H9 (cell line): ENCODE measurements at regions not wholly inside any gene's neighbourhood (a gene's known extent, or its start where the extent isn't known, plus 50 kb on each side); places are given as distances from the start of the nearest gene placed in this dataset.

Experiments
- DNase-seq: peaks from one replicate; pipeline ENCODE4 v3.0.0-alpha.2; 2017
- H2AFZ ChIP-seq: one replicate; pipeline ENCODE4 v1.6.1; 2013; ENCODE audit warnings: mild to moderate bottlenecking, low read length, control low read depth, moderate library complexity
- H2AK5ac ChIP-seq: 2 replicates; pipeline ENCODE4 v1.6.1; 2013; ENCODE audit warnings: low read length, control low read depth, mixed read lengths; ENCODE audit not compliant: insufficient read length
- H2BK120ac ChIP-seq: one replicate; pipeline ENCODE4 v1.6.1; 2013; ENCODE audit warnings: low read depth, mild to moderate bottlenecking, low read length, control low read depth, inconsistent platforms; ENCODE audit not compliant: poor library complexity, severe bottlenecking
- H2BK12ac ChIP-seq: 2 replicates; pipeline ENCODE4 v1.6.1; 2013; ENCODE audit warnings: low read length, control low read depth, mixed read lengths, low read depth; ENCODE audit not compliant: insufficient read length
- H2BK15ac ChIP-seq: 2 replicates; pipeline ENCODE4 v1.6.1; 2013; ENCODE audit warnings: low read depth, low read length, control low read depth
- H2BK20ac ChIP-seq: one replicate; pipeline ENCODE4 v1.6.1; 2013; ENCODE audit warnings: low read depth, mild to moderate bottlenecking, low read length, control low read depth, inconsistent platforms; ENCODE audit not compliant: poor library complexity, severe bottlenecking
- H2BK5ac ChIP-seq: 2 replicates; pipeline ENCODE4 v1.6.1; 2013; ENCODE audit warnings: low read length, control low read depth, mixed read lengths; ENCODE audit not compliant: insufficient read length
- H3K14ac ChIP-seq: 2 replicates; pipeline ENCODE4 v1.6.1; 2013; ENCODE audit warnings: low read length, control low read depth; ENCODE audit not compliant: insufficient read depth
- H3K18ac ChIP-seq: 2 replicates; pipeline ENCODE4 v1.6.1; 2013; ENCODE audit warnings: low read depth, mild to moderate bottlenecking, mixed read lengths, low read length, control low read depth; ENCODE audit not compliant: insufficient read length
- H3K23ac ChIP-seq: 2 replicates; pipeline ENCODE4 v1.6.1; 2013; ENCODE audit warnings: low read length, control low read depth, mixed read lengths, low read depth; ENCODE audit not compliant: insufficient read length
- H3K23me2 ChIP-seq: 2 replicates; pipeline ENCODE4 v1.6.1; 2013; ENCODE audit warnings: low read depth, mild to moderate bottlenecking, mixed read lengths, low read length, control low read depth; ENCODE audit not compliant: insufficient read length, poor library complexity, severe bottlenecking
- H3K27ac ChIP-seq: 2 replicates; pipeline ENCODE4 v1.5.1; 2013; ENCODE audit warnings: low read length, control low read depth, mixed read lengths, low read depth; ENCODE audit not compliant: insufficient read length
- H3K27me3 ChIP-seq: 2 replicates; pipeline ENCODE4 v1.6.1; 2013; ENCODE audit warnings: low read length, control low read depth, inconsistent platforms; ENCODE audit not compliant: insufficient read depth
- H3K4ac ChIP-seq: 2 replicates; pipeline ENCODE4 v1.6.1; 2013; ENCODE audit warnings: low read depth, mild to moderate bottlenecking, control low read depth, inconsistent platforms, low read length, moderate library complexity
- H3K4me1 ChIP-seq: 2 replicates; pipeline ENCODE4 v1.6.1; 2013; ENCODE audit warnings: low read length, control low read depth, inconsistent platforms; ENCODE audit not compliant: insufficient read depth
- H3K4me2 ChIP-seq: 2 replicates; pipeline ENCODE4 v1.6.1; 2013; ENCODE audit warnings: low read length, control low read depth, mixed read lengths; ENCODE audit not compliant: insufficient read length, insufficient read depth
- H3K56ac ChIP-seq: 2 replicates; pipeline ENCODE4 v1.6.1; 2013; ENCODE audit warnings: low read depth, mild to moderate bottlenecking, mixed read lengths, low read length, control low read depth; ENCODE audit not compliant: insufficient read length
- H3K79me1 ChIP-seq: 2 replicates; pipeline ENCODE4 v1.6.1; 2013; ENCODE audit warnings: low read depth, mild to moderate bottlenecking, moderate library complexity, low read length, control low read depth, inconsistent platforms; ENCODE audit not compliant: insufficient read depth, poor library complexity, severe bottlenecking
- H3K79me2 ChIP-seq: 2 replicates; pipeline ENCODE4 v1.6.1; 2013; ENCODE audit warnings: low read length, control low read depth, inconsistent platforms; ENCODE audit not compliant: insufficient read depth
- H3K9ac ChIP-seq: 2 replicates; pipeline ENCODE4 v1.6.1; 2013; ENCODE audit warnings: low read length, control low read depth, mixed read lengths; ENCODE audit not compliant: insufficient read length; ENCODE audit errors: extremely low read depth
- H3K9me3 ChIP-seq: one replicate; pipeline ENCODE4 v1.6.1; 2013; ENCODE audit warnings: low read depth, low read length, inconsistent platforms; ENCODE audit not compliant: control insufficient read depth
- H3T11ph ChIP-seq: one replicate; pipeline ENCODE4 v1.6.1; 2013; ENCODE audit warnings: mild to moderate bottlenecking, low read length, control low read depth, inconsistent platforms
- H4K20me1 ChIP-seq: one replicate; pipeline ENCODE4 v1.6.1; 2013; ENCODE audit not compliant: control insufficient read depth, insufficient read length, insufficient read depth
- H4K5ac ChIP-seq: 2 replicates; pipeline ENCODE4 v1.6.1; 2013; ENCODE audit warnings: low read depth, mild to moderate bottlenecking, mixed read lengths, low read length, control low read depth; ENCODE audit not compliant: insufficient read length
- H4K8ac ChIP-seq: replicated peaks from 2 replicates; pipeline ENCODE4 v1.6.1; 2013; ENCODE audit warnings: low read length, control low read depth, mixed read lengths, low read depth; ENCODE audit not compliant: insufficient read length
- H4K91ac ChIP-seq: 2 replicates; pipeline ENCODE4 v1.6.1; 2013; ENCODE audit warnings: low read depth, mild to moderate bottlenecking, moderate library complexity, mixed read lengths, low read length, control low read depth; ENCODE audit not compliant: insufficient read length
- H3K27ac Mint-ChIP-seq, 3 experiments: 2 replicates in 2 of 3; 3 replicates in 1 of 3; pipeline ENCODE4 v1.8.0; 2020 to 2021; ENCODE audit warnings: mixed read lengths in 3 of 3, mild to moderate bottlenecking in 1 of 3, moderate library complexity in 1 of 3
- H3K27me3 Mint-ChIP-seq: 2 replicates; pipeline ENCODE4 v1.8.0; 2021; ENCODE audit warnings: low read depth, mild to moderate bottlenecking, moderate library complexity, mixed read lengths
- H3K36me3 Mint-ChIP-seq, 3 experiments: 2 replicates in 2 of 3; 3 replicates in 1 of 3; pipeline ENCODE4 v1.8.0; 2020 to 2021; ENCODE audit warnings: low read depth in 3 of 3, mixed read lengths in 3 of 3; ENCODE audit not compliant: insufficient read depth in 1 of 3
- H3K4me1 Mint-ChIP-seq, 2 experiments: 2 replicates each; pipeline ENCODE4 v1.8.0; 2020; ENCODE audit warnings: mixed read lengths in 2 of 2
- H3K4me3 Mint-ChIP-seq, 2 experiments: 2 replicates in 1 of 2; 3 replicates in 1 of 2; pipeline ENCODE4 v1.8.0; 2020 to 2021; ENCODE audit warnings: mild to moderate bottlenecking in 2 of 2, mixed read lengths in 2 of 2, moderate library complexity in 1 of 2
- H3K9me3 Mint-ChIP-seq, 2 experiments: 2 replicates in 1 of 2; 3 replicates in 1 of 2; pipeline ENCODE4 v1.8.0; 2020; ENCODE audit warnings: mild to moderate bottlenecking in 2 of 2, mixed read lengths in 2 of 2, moderate library complexity in 1 of 2
- WGBS: extraction: QIAGEN DNeasy Blood & Tissue Kit; methylation state at CpG from one replicate; pipeline ENCODE4 v1.1.7; 2013; ENCODE audit warnings: missing lambda C conversion rate, low lambda C conversion rate, mixed read lengths; ENCODE audit not compliant: insufficient read length; ENCODE audit errors: extremely low coverage; 5-methylcytosine and 5-hydroxymethylcytosine counted together
- TF ChIP-seq, protein P1 (sequence below): fragments of 200-600 bp; sonication (generic); conservative IDR thresholded peaks from 3 replicates; pipeline ENCODE4 v1.8.0; 2021; ENCODE audit warnings: antibody characterized with exemption, mild to moderate bottlenecking

DNA sequence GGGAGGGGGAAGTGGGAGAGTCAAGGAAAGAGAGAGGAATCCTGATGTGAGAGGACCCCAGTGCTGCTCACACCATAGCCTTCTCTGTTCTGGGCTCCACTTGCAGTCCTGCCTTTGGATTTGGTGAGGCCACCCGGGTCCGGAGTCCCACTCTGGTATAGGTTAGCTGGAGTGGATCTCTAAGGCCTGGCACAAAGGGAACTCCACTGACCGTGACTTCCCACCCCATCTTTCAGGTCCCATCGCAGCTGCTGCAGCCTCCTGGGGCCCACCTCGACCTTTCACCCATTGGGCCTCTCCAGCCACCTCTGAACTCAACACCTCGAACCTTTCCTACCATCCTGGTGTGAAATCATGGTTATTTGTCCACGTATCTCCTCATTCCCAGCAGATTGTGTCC, 324.4 kb downstream of the MATN1 start:
- Mint-ChIP-seq H3K27ac (no peak overlapping the region), H3K4me3 (no peak overlapping the region), H3K36me3 (no peaks in the 10 kb centered on the region), H3K27me3 (peaks cover 5% of the 10 kb centered on the region), H3K9me3 (no peaks in the 10 kb centered on the region; a peak in 1 of 5 replicates), H3K4me1 (peaks cover 5% of the 10 kb centered on the region in 2 experiments; a peak in 3 of 4 replicates)
- H3T11ph ChIP-seq, result no peak overlapping the region
- no peak overlapping the region for H3K14ac ChIP-seq
- no peak overlapping the region for H3K18ac ChIP-seq
- no peak overlapping the region for H4K91ac ChIP-seq
- H3K9me3 ChIP-seq, result no peaks in the 10 kb centered on the region
- H2AK5ac ChIP-seq, result no peak overlapping the region
- H4K20me1 ChIP-seq, result no peaks in the 10 kb centered on the region
- no peak overlapping the region for H4K5ac ChIP-seq
- H3K4me1 ChIP-seq, result no peaks in the 10 kb centered on the region
- no peak overlapping the region for H3K23ac ChIP-seq
- no peak overlapping the region for H2AFZ ChIP-seq
- H4K8ac ChIP-seq, result no peak overlapping the region
- H3K79me1 ChIP-seq, result no peaks in the 10 kb centered on the region
- H2BK5ac ChIP-seq, result no peak overlapping the region
- H2BK15ac ChIP-seq, result no peak overlapping the region
- TF ChIP-seq, protein P1, sequence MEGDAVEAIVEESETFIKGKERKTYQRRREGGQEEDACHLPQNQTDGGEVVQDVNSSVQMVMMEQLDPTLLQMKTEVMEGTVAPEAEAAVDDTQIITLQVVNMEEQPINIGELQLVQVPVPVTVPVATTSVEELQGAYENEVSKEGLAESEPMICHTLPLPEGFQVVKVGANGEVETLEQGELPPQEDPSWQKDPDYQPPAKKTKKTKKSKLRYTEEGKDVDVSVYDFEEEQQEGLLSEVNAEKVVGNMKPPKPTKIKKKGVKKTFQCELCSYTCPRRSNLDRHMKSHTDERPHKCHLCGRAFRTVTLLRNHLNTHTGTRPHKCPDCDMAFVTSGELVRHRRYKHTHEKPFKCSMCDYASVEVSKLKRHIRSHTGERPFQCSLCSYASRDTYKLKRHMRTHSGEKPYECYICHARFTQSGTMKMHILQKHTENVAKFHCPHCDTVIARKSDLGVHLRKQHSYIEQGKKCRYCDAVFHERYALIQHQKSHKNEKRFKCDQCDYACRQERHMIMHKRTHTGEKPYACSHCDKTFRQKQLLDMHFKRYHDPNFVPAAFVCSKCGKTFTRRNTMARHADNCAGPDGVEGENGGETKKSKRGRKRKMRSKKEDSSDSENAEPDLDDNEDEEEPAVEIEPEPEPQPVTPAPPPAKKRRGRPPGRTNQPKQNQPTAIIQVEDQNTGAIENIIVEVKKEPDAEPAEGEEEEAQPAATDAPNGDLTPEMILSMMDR, result no peak
- no peak overlapping the region for H3K27ac ChIP-seq
- no peak overlapping the region for H3K4ac ChIP-seq
- H2BK120ac ChIP-seq, result no peak overlapping the region
- no peak overlapping the region for H3K56ac ChIP-seq
- H3K4me2 ChIP-seq, result no peak overlapping the region
- H3K79me2 ChIP-seq, result no peaks in the 10 kb centered on the region
- H3K23me2 ChIP-seq, result no peaks in the 10 kb centered on the region
- no peak overlapping the region for H2BK20ac ChIP-seq
- no peak for DNase-seq
- H3K9ac ChIP-seq, result no peak overlapping the region
- no peaks in the 10 kb centered on the region for H3K27me3 ChIP-seq
- no CpG with 5 or more reads among the region's 7 CpGs for WGBS
- no peak overlapping the region for H2BK12ac ChIP-seq
